ENCODE measurements at regions not wholly inside any gene's neighbourhood (a gene's known extent, or its start where the extent isn't known, plus 50 kb on each side); places are given as distances from the start of the nearest gene placed in this dataset.

DNA sequence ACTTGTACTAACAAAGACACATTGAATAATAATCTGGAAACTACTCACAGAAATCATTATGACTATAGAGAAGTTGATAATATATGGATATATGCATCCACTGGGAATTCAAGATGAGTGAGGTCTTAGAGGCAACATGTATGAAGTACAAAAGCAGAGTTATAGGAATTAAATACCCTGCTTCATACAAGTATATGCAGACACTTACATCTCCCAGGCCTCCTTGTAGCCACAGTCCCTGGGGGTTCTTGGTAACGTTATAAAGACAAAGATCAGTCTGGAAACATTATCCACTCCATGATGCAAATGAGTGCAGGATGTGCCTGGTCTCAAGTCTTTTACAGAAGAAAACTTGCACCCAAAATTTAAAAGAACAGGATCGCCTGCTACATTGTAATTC lies 92.4 kb upstream of the ANXA1 start (continued):
- TF ChIP-seq EZH2phosphoT487 (IDR thresholded peaks at IDR 0.05; ENCODE audit: unreplicated experiment) (no peak), CREB1 (CRISPR knock-in tag; IDR thresholded peaks at IDR 0.05; ENCODE audit: low read depth) (no peak), ZNF114 (CRISPR knock-in tag; IDR thresholded peaks at IDR 0.05) (no peak), EZH2 (IDR thresholded peaks at IDR 0.05; ENCODE audit: low read depth, unreplicated experiment) (no peak), NANOG (IDR thresholded peaks at IDR 0.05; ENCODE audit: borderline replicate concordance) (no peak)
- TF ChIP-seq, protein P1, sequence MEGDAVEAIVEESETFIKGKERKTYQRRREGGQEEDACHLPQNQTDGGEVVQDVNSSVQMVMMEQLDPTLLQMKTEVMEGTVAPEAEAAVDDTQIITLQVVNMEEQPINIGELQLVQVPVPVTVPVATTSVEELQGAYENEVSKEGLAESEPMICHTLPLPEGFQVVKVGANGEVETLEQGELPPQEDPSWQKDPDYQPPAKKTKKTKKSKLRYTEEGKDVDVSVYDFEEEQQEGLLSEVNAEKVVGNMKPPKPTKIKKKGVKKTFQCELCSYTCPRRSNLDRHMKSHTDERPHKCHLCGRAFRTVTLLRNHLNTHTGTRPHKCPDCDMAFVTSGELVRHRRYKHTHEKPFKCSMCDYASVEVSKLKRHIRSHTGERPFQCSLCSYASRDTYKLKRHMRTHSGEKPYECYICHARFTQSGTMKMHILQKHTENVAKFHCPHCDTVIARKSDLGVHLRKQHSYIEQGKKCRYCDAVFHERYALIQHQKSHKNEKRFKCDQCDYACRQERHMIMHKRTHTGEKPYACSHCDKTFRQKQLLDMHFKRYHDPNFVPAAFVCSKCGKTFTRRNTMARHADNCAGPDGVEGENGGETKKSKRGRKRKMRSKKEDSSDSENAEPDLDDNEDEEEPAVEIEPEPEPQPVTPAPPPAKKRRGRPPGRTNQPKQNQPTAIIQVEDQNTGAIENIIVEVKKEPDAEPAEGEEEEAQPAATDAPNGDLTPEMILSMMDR (conservative IDR thresholded peaks at IDR 0.05; ENCODE audit: low read depth in 2 of 2), result no peak

DNA sequence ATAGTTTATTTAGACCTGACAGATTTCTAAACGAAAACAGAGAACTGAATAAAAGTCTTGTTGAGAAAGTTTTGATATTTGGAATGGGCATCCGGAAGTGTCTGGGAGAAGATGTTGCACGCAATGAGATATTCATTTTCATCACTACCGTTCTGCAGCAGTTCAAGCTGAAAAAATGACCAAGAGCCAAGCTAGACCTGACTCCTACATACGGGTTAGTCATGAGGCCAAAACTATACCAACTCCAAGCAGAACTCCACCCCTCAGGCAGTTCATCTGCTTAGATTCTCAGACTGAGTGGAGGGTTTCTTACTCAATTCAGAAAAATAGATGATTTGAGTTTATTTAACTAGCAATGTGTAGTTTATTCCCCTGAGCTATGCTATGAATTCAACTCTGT lies 95.4 kb upstream of the ANXA1 start:
- ATAC-seq (no peak), DNase-seq (ENCODE audit: low spot score) (no peak)
- Histone ChIP-seq H3K79me2 (replicated peaks; ENCODE audit: insufficient read depth) (no peaks in the 10 kb centered on the region), H2AFZ (0 out of 2 replicates have a peak overlapping the region, but pooled peaks have one; percentile 7), H3K4me3 (no peak overlapping the region), H3K27me3 (ENCODE audit: insufficient read depth) (no peaks in the 10 kb centered on the region), H3K4me2 (no peak overlapping the region), H4K20me1 (replicated peaks; ENCODE audit: insufficient read depth) (no peaks in the 10 kb centered on the region), H3K36me3 (ENCODE audit: insufficient read depth) (no peaks in the 10 kb centered on the region), H3K27ac (ENCODE audit: low read depth) (no peak overlapping the region), H3K4me1 (ENCODE audit: insufficient read depth) (peaks cover 37% of the 10 kb centered on the region), H3F3A (replicated peaks; ENCODE audit: low read depth) (no peaks in the 10 kb centered on the region), H3K9me2 (ENCODE audit: insufficient read depth) (peaks cover 5% of the 10 kb centered on the region; the same call in 1 of the 2 replicates)
- H3K36me3 Mint-ChIP-seq (ENCODE audit: low read depth), result no peaks in the 10 kb centered on the region
- no peaks in the 10 kb centered on the region for H3K27me3 Mint-ChIP-seq (ENCODE audit: insufficient read depth, low read depth, poor library complexity)
- H3K4me3 Mint-ChIP-seq, result no peak overlapping the region
- no peak overlapping the region for H3K27ac Mint-ChIP-seq
- TF ChIP-seq, protein P1 (conservative IDR thresholded peaks at IDR 0.05; ENCODE audit: low read depth in 2 of 2), result no peak
- TF ChIP-seq CREB1 (CRISPR knock-in tag; IDR thresholded peaks at IDR 0.05; ENCODE audit: low read depth), result no peak
- TF ChIP-seq, protein P2, sequence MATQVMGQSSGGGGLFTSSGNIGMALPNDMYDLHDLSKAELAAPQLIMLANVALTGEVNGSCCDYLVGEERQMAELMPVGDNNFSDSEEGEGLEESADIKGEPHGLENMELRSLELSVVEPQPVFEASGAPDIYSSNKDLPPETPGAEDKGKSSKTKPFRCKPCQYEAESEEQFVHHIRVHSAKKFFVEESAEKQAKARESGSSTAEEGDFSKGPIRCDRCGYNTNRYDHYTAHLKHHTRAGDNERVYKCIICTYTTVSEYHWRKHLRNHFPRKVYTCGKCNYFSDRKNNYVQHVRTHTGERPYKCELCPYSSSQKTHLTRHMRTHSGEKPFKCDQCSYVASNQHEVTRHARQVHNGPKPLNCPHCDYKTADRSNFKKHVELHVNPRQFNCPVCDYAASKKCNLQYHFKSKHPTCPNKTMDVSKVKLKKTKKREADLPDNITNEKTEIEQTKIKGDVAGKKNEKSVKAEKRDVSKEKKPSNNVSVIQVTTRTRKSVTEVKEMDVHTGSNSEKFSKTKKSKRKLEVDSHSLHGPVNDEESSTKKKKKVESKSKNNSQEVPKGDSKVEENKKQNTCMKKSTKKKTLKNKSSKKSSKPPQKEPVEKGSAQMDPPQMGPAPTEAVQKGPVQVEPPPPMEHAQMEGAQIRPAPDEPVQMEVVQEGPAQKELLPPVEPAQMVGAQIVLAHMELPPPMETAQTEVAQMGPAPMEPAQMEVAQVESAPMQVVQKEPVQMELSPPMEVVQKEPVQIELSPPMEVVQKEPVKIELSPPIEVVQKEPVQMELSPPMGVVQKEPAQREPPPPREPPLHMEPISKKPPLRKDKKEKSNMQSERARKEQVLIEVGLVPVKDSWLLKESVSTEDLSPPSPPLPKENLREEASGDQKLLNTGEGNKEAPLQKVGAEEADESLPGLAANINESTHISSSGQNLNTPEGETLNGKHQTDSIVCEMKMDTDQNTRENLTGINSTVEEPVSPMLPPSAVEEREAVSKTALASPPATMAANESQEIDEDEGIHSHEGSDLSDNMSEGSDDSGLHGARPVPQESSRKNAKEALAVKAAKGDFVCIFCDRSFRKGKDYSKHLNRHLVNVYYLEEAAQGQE (IDR thresholded peaks at IDR 0.05; ENCODE audit: unreplicated experiment), result no peak
- no peak for TF ChIP-seq STAT1 (IDR thresholded peaks at IDR 0.05; ENCODE audit: unreplicated experiment)
- TF ChIP-seq EZH2 (IDR thresholded peaks at IDR 0.05; ENCODE audit: low read depth, unreplicated experiment), result no peak
- no peak for TF ChIP-seq POLR2AphosphoS5 (IDR thresholded peaks at IDR 0.05; ENCODE audit: low read depth)
- TF ChIP-seq ZNF114 (CRISPR knock-in tag; IDR thresholded peaks at IDR 0.05), result no peak
- TF ChIP-seq, protein P3, sequence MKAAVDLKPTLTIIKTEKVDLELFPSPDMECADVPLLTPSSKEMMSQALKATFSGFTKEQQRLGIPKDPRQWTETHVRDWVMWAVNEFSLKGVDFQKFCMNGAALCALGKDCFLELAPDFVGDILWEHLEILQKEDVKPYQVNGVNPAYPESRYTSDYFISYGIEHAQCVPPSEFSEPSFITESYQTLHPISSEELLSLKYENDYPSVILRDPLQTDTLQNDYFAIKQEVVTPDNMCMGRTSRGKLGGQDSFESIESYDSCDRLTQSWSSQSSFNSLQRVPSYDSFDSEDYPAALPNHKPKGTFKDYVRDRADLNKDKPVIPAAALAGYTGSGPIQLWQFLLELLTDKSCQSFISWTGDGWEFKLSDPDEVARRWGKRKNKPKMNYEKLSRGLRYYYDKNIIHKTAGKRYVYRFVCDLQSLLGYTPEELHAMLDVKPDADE (IDR thresholded peaks at IDR 0.05), result no peak
- TF ChIP-seq NANOG (IDR thresholded peaks at IDR 0.05; ENCODE audit: borderline replicate concordance), result no peak
- no peak for TF ChIP-seq EZH2phosphoT487 (IDR thresholded peaks at IDR 0.05; ENCODE audit: unreplicated experiment)
- no peak for TF ChIP-seq ZNF331 (CRISPR knock-in tag; IDR thresholded peaks at IDR 0.05; ENCODE audit: low read depth)
- H3K9me3 Mint-ChIP-seq, result no peaks in the 10 kb centered on the region
- peaks cover 28% of the 10 kb centered on the region for H3K4me1 Mint-ChIP-seq
